IMR-90 (cell line): ENCODE measurements at regions not wholly inside any gene's neighbourhood (a gene's known extent, or its start where the extent isn't known, plus 50 kb on each side); places are given as distances from the start of the nearest gene placed in this dataset.

ENCODE experiments used
- ATAC-seq: fragments of 200-7000 bp; cut with Tn5 transposase; 2 replicates; pipeline ENCODE4 v1.9.1; 2020; ENCODE audit warnings: low read depth, mild to moderate bottlenecking, moderate library complexity
- BruUV-seq: library from RNA; stranded (reverse); fragments of 400-500 nt; replicated peaks from 2 replicates; lab custom pipeline; 2021; lab: Mats Ljungman, UMichigan
- CTCF ChIA-PET: fragments of 300-600 bp; formaldehyde crosslinking; extraction: SDS; loops from one replicate; lab custom pipeline; 2021; ENCODE audit warnings: antibody characterized with exemption; lab: Yijun Ruan, JAX
- POLR2A ChIA-PET: fragments of 300-600 bp; sonication (Branson Sonifier 250); formaldehyde crosslinking; loops from one replicate; lab custom pipeline; 2022; ENCODE audit warnings: antibody characterized with exemption; ENCODE audit not compliant: unreplicated experiment; lab: Charles Lee
- DNase-seq: peaks from one replicate; pipeline ENCODE4 v3.0.0; 2013
- H2AFZ ChIP-seq: replicated peaks from 2 replicates; pipeline ENCODE3; 2013; ENCODE audit warnings: low read length, mild to moderate bottlenecking; ENCODE audit not compliant: poor library complexity
- H2AK5ac ChIP-seq: 2 replicates; pipeline ENCODE4 v1.6.1; 2013; ENCODE audit warnings: low read depth, low read length, inconsistent platforms
- H2AK9ac ChIP-seq: replicated peaks from 2 replicates; pipeline ENCODE3; 2013; ENCODE audit warnings: mild to moderate bottlenecking, low read depth, low read length, moderate library complexity; ENCODE audit not compliant: poor library complexity
- H2BK120ac ChIP-seq: 2 replicates; pipeline ENCODE4 v1.6.1; 2013; ENCODE audit warnings: low read depth, low read length, inconsistent platforms
- H2BK15ac ChIP-seq: 3 replicates; pipeline ENCODE4 v1.6.1; 2013; ENCODE audit warnings: low read depth, low read length, inconsistent platforms
- H2BK20ac ChIP-seq: 2 replicates; pipeline ENCODE4 v1.6.1; 2013; ENCODE audit warnings: low read depth, mild to moderate bottlenecking, inconsistent platforms, low read length, moderate library complexity
- H2BK5ac ChIP-seq: 2 replicates; pipeline ENCODE4 v1.6.1; 2013; ENCODE audit warnings: mild to moderate bottlenecking, low read depth, low read length, inconsistent platforms; ENCODE audit not compliant: poor library complexity, severe bottlenecking
- H3K14ac ChIP-seq: replicated peaks from 2 replicates; pipeline ENCODE4 v1.6.1; 2013; ENCODE audit warnings: low read depth, low read length, inconsistent platforms
- H3K18ac ChIP-seq: 2 replicates; pipeline ENCODE4 v1.6.1; 2013; ENCODE audit warnings: low read depth, low read length, control low read depth
- H3K23ac ChIP-seq: 2 replicates; pipeline ENCODE4 v1.6.1; 2013; ENCODE audit warnings: low read depth, low read length, inconsistent platforms
- H3K27ac ChIP-seq: 2 replicates; pipeline ENCODE4 v1.5.1; 2013; ENCODE audit warnings: mild to moderate bottlenecking, control low read depth, low read length; ENCODE audit not compliant: insufficient read depth
- H3K27me3 ChIP-seq: 2 replicates; pipeline ENCODE4 v1.6.1; 2013; ENCODE audit warnings: low read length; ENCODE audit not compliant: control insufficient read depth, insufficient read depth
- H3K36me3 ChIP-seq: 2 replicates; pipeline ENCODE4 v1.6.1; 2013; ENCODE audit warnings: low read length, mixed read lengths; ENCODE audit not compliant: control insufficient read depth, insufficient read depth
- H3K4ac ChIP-seq: 2 replicates; pipeline ENCODE4 v1.6.1; 2013; ENCODE audit warnings: low read depth, low read length, inconsistent platforms
- H3K4me1 ChIP-seq: 2 replicates; pipeline ENCODE4 v1.6.1; 2013; ENCODE audit warnings: low read length, mixed read lengths; ENCODE audit not compliant: control insufficient read depth, insufficient read depth
- H3K4me2 ChIP-seq: 2 replicates; pipeline ENCODE4 v1.6.1; 2013; ENCODE audit warnings: low read depth, mild to moderate bottlenecking, control low read depth, low read length, moderate library complexity
- H3K4me3 ChIP-seq: 2 replicates; pipeline ENCODE4 v1.5.1; 2013; ENCODE audit warnings: low read depth, mild to moderate bottlenecking, control low read depth, low read length, moderate library complexity; ENCODE audit not compliant: insufficient read depth
- H3K56ac ChIP-seq: 2 replicates; pipeline ENCODE4 v1.6.1; 2013; ENCODE audit warnings: low read length, inconsistent platforms; ENCODE audit not compliant: insufficient read depth; ENCODE audit errors: extremely low read depth
- H3K79me1 ChIP-seq, 2 experiments: 2 replicates each; pipeline ENCODE4 v1.6.1; 2013; ENCODE audit warnings: low read length in 2 of 2, inconsistent platforms in 1 of 2, low read depth in 1 of 2
- H3K9ac ChIP-seq: 2 replicates; pipeline ENCODE4 v1.6.1; 2013; ENCODE audit warnings: low read depth, low read length, control low read depth
- H3K9me1 ChIP-seq: 2 replicates; pipeline ENCODE4 v1.6.1; 2013; ENCODE audit warnings: low read length, inconsistent platforms; ENCODE audit not compliant: insufficient read depth
- H3K9me3 ChIP-seq: 2 replicates; pipeline ENCODE4 v1.6.1; 2013; ENCODE audit warnings: low read length; ENCODE audit not compliant: control insufficient read depth, insufficient read depth
- H4K20me1 ChIP-seq: 2 replicates; pipeline ENCODE4 v1.6.1; 2013; ENCODE audit warnings: low read length, inconsistent platforms; ENCODE audit not compliant: insufficient read depth
- H4K5ac ChIP-seq: 2 replicates; pipeline ENCODE4 v1.6.1; 2013; ENCODE audit warnings: mild to moderate bottlenecking, low read depth, low read length, control low read depth
- H4K8ac ChIP-seq, 2 experiments: 2 replicates each; pipeline ENCODE4 v1.6.1; 2013; ENCODE audit warnings: low read depth in 2 of 2, low read length in 2 of 2, control low read depth in 1 of 2, inconsistent platforms in 1 of 2
- H4K91ac ChIP-seq: 2 replicates; pipeline ENCODE4 v1.6.1; 2013; ENCODE audit warnings: low read depth, low read length, inconsistent platforms; ENCODE audit not compliant: insufficient read depth
- BHLHE40 ChIP-seq: fragments of 150-350 bp; IDR thresholded peaks from 2 replicates; pipeline ENCODE4 v1.6.1; 2016; ENCODE audit warnings: mild to moderate bottlenecking, low read depth, low read length
- CEBPB ChIP-seq: IDR thresholded peaks from 2 replicates; pipeline ENCODE4 v1.6.1; 2012; ENCODE audit warnings: low read depth, low read length, improper control_type of control experiment
- CHD1 ChIP-seq: IDR thresholded peaks from 2 replicates; pipeline ENCODE4 v1.6.1; 2012; ENCODE audit warnings: low read depth, low read length, improper control_type of control experiment
- FOS ChIP-seq: fragments of 150-350 bp; IDR thresholded peaks from 2 replicates; pipeline ENCODE4 v1.6.1; 2016; ENCODE audit warnings: low read depth, low read length
- MAFK ChIP-seq: IDR thresholded peaks from 2 replicates; pipeline ENCODE4 v1.6.1; 2012; ENCODE audit warnings: low read depth, low read length, improper control_type of control experiment
- MAZ ChIP-seq: IDR thresholded peaks from 2 replicates; pipeline ENCODE4 v1.6.1; 2012; ENCODE audit warnings: low read depth, mild to moderate bottlenecking, low read length, improper control_type of control experiment, moderate library complexity, borderline replicate concordance
- MXI1 ChIP-seq: IDR thresholded peaks from 2 replicates; pipeline ENCODE4 v1.6.1; 2012; ENCODE audit warnings: low read depth, mild to moderate bottlenecking, low read length, moderate library complexity, borderline replicate concordance
- NFE2L2 ChIP-seq: fragments of 150-350 bp; IDR thresholded peaks from 2 replicates; pipeline ENCODE4 v1.6.1; 2016; ENCODE audit warnings: low read depth, mild to moderate bottlenecking, low read length
- POLR2A ChIP-seq: IDR thresholded peaks from 2 replicates; pipeline ENCODE4 v1.6.1; 2012; ENCODE audit warnings: mild to moderate bottlenecking, low read depth, low read length
- RAD21 ChIP-seq: IDR thresholded peaks from 2 replicates; pipeline ENCODE4 v1.6.1; 2012; ENCODE audit warnings: low read length, improper control_type of control experiment
- RCOR1 ChIP-seq: IDR thresholded peaks from 2 replicates; pipeline ENCODE4 v1.6.1; 2012; ENCODE audit warnings: mild to moderate bottlenecking, low read length, improper control_type of control experiment; ENCODE audit not compliant: insufficient replicate concordance
- RFX5 ChIP-seq: IDR thresholded peaks from 2 replicates; pipeline ENCODE4 v1.8.0; 2012; ENCODE audit warnings: low read depth, mild to moderate bottlenecking, low read length, moderate library complexity
- SMC3 ChIP-seq: fragments of 150-350 bp; IDR thresholded peaks from 2 replicates; pipeline ENCODE4 v1.6.1; 2016; ENCODE audit warnings: low read depth, mild to moderate bottlenecking, antibody characterized with exemption, low read length, moderate library complexity
- WGBS, 2 experiments: methylation state at CpG; one replicate each; pipeline versions ENCODE4 v1.1.5 to v1.1.7; 2013; ENCODE audit warnings: missing lambda C conversion rate in 2 of 2; ENCODE audit not compliant: insufficient read length in 1 of 2; ENCODE audit errors: extremely low coverage in 2 of 2; 5-methylcytosine and 5-hydroxymethylcytosine counted together
- dilution Hi-C: fragments of 300-500 bp; cut with HindIII; formaldehyde crosslinking; loops from one replicate; pipeline ENCODE4 v1.14.3; 2018; ENCODE audit warnings: low sequenced_read_pairs; ENCODE audit not compliant: unreplicated experiment
- in situ Hi-C: fragments of 300-500 bp; cut with MboI; formaldehyde crosslinking; loops from 3 replicates; pipeline ENCODE4 v1.14.3; 2019; ENCODE audit warnings: low sequenced_read_pairs, inconsistent platforms, mixed read lengths
- intact Hi-C: fragments of 100-400 bp; cut with micrococcal nuclease; formaldehyde crosslinking; loops from 2 replicates; pipeline ENCODE4 v1.10.0; 2022
- TF ChIP-seq, protein P1 (sequence below): fragments of 150-350 bp; IDR thresholded peaks from 2 replicates; pipeline ENCODE4 v1.6.1; 2016; ENCODE audit warnings: low read depth, mild to moderate bottlenecking, low read length, moderate library complexity, borderline replicate concordance
- TF ChIP-seq, protein P2 (sequence below): conservative IDR thresholded peaks from 2 replicates; pipeline ENCODE4 v1.5.1; 2012; ENCODE audit warnings: mild to moderate bottlenecking, low read depth, low read length, improper control_type of control experiment
- TF ChIP-seq, protein P3 (sequence below): fragments of 150-350 bp; IDR thresholded peaks from 2 replicates; pipeline ENCODE4 v1.6.1; 2017; ENCODE audit warnings: mild to moderate bottlenecking, antibody characterized with exemption, low read length, low read depth

DNA sequence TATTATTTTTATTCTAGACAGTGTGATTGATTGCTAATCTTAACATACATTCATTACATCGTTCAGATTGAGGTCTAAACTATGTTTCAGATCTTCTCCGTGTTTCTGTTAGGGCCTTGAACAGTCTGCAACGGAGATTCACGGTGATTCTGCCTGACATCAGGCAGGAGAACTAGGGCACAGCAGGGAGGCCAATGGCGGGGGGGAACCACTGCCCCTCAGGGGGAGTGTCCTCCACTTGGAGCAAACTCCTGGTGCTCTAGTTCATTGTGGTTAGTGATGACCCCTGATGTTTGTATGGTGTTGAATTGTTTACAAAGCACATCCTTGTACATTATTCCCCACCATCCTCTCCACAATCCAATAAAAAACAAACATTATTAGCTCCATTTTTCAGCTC lies 173.5 kb downstream of the ZNF608 start:
- ChIA-PET POLR2A (no interaction called here), CTCF (interaction anchor here (1.3 kb wide), 1 partner anchor 13 kb away, joined by 3 read pairs; no protein-coding TSS in a partner anchor)
- H3K4ac ChIP-seq = no peak overlapping the region
- in situ Hi-C loops (no loop called here), intact Hi-C loops (no loop called here), dilution Hi-C loops (no loop called here)
- H3K4me2 ChIP-seq = no peak overlapping the region
- no peak overlapping the region for H3K56ac ChIP-seq
- BruUV-seq = no TSS peak
- H2BK5ac ChIP-seq = no peak overlapping the region
- no peak overlapping the region for H2AK5ac ChIP-seq
- no peak overlapping the region for H3K4me3 ChIP-seq
- no peaks in the 10 kb centered on the region for H3K27me3 ChIP-seq
- DNase-seq = no peak
- no peak overlapping the region for H2BK15ac ChIP-seq
- H4K5ac ChIP-seq = no peak overlapping the region
- H3K9me3 ChIP-seq = no peaks in the 10 kb centered on the region
- 90% methylated on average over 3 of the region's 5 CpGs; no CpG with 5 or more reads in 1 of the 2 experiments for WGBS, 2 experiments
- ATAC-seq = no peak
- H3K36me3 ChIP-seq = no peaks in the 10 kb centered on the region
- H4K20me1 ChIP-seq = no peaks in the 10 kb centered on the region
- H3K9ac ChIP-seq = no peak overlapping the region
- no peak overlapping the region for H2BK20ac ChIP-seq
- no peak overlapping the region for H4K91ac ChIP-seq
- no peaks in the 10 kb centered on the region for H3K79me1 ChIP-seq
- H2BK120ac ChIP-seq = no peak overlapping the region
- TF ChIP-seq, protein P1, sequence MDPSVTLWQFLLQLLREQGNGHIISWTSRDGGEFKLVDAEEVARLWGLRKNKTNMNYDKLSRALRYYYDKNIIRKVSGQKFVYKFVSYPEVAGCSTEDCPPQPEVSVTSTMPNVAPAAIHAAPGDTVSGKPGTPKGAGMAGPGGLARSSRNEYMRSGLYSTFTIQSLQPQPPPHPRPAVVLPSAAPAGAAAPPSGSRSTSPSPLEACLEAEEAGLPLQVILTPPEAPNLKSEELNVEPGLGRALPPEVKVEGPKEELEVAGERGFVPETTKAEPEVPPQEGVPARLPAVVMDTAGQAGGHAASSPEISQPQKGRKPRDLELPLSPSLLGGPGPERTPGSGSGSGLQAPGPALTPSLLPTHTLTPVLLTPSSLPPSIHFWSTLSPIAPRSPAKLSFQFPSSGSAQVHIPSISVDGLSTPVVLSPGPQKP = no peak
- no peak for TF ChIP-seq NFE2L2
- no peak for TF ChIP-seq RAD21
- TF ChIP-seq MAZ = no peak
- no peak for TF ChIP-seq RFX5
- no peak for TF ChIP-seq RCOR1
- TF ChIP-seq CEBPB = no peak
- TF ChIP-seq, protein P2, sequence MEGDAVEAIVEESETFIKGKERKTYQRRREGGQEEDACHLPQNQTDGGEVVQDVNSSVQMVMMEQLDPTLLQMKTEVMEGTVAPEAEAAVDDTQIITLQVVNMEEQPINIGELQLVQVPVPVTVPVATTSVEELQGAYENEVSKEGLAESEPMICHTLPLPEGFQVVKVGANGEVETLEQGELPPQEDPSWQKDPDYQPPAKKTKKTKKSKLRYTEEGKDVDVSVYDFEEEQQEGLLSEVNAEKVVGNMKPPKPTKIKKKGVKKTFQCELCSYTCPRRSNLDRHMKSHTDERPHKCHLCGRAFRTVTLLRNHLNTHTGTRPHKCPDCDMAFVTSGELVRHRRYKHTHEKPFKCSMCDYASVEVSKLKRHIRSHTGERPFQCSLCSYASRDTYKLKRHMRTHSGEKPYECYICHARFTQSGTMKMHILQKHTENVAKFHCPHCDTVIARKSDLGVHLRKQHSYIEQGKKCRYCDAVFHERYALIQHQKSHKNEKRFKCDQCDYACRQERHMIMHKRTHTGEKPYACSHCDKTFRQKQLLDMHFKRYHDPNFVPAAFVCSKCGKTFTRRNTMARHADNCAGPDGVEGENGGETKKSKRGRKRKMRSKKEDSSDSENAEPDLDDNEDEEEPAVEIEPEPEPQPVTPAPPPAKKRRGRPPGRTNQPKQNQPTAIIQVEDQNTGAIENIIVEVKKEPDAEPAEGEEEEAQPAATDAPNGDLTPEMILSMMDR = no peak
- TF ChIP-seq BHLHE40 = no peak
- TF ChIP-seq MXI1 = no peak
- TF ChIP-seq CHD1 = no peak
- TF ChIP-seq SMC3 = no peak
- TF ChIP-seq, protein P3, sequence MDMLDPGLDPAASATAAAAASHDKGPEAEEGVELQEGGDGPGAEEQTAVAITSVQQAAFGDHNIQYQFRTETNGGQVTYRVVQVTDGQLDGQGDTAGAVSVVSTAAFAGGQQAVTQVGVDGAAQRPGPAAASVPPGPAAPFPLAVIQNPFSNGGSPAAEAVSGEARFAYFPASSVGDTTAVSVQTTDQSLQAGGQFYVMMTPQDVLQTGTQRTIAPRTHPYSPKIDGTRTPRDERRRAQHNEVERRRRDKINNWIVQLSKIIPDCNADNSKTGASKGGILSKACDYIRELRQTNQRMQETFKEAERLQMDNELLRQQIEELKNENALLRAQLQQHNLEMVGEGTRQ = no peak
- no peak for TF ChIP-seq POLR2A
- TF ChIP-seq MAFK = no peak
- TF ChIP-seq FOS = no peak
- no peaks in the 10 kb centered on the region for H3K9me1 ChIP-seq
- H2AK9ac ChIP-seq = no peak overlapping the region
- no peak overlapping the region for H2AFZ ChIP-seq
- no peak overlapping the region for H3K14ac ChIP-seq
- no peak overlapping the region for H4K8ac ChIP-seq
- H3K23ac ChIP-seq = no peak overlapping the region
- H3K4me1 ChIP-seq = no peaks in the 10 kb centered on the region; the same call in 1 of the 2 replicates
- H3K27ac ChIP-seq = no peak overlapping the region
- H3K18ac ChIP-seq = no peak overlapping the region
